ENCODE measurements at regions not wholly inside any gene's neighbourhood (a gene's known extent, or its start where the extent isn't known, plus 50 kb on each side); places are given as distances from the start of the nearest gene placed in this dataset.

GRCh38 chr15:49769225-49769624 lies 148.4 kb downstream of the DTWD1 start:
- no peak for TF ChIP-seq CTCF (IDR thresholded peaks at IDR 0.05; ENCODE audit: extremely low read depth, low read depth, low read length)
- H3K27me3 ChIP-seq (ENCODE audit: insufficient read depth, low read length): no peaks in the 10 kb centered on the region
- no peak overlapping the region for H3K4me2 ChIP-seq (ENCODE audit: insufficient read depth, low read length)
- H3K27ac ChIP-seq (ENCODE audit: low read depth, low read length): no peak overlapping the region
- DNase-seq (ENCODE audit: insufficient read length, low spot score, missing footprints): no peak
- no peaks in the 10 kb centered on the region for H3K36me3 ChIP-seq (ENCODE audit: insufficient read depth, low read length)
- no peaks in the 10 kb centered on the region for H3K4me1 ChIP-seq (ENCODE audit: insufficient read depth, low read length)
- H2AFZ ChIP-seq (ENCODE audit: low read length): peak overlapping the region; percentile 49
- H3K79me2 ChIP-seq (ENCODE audit: insufficient read depth, low read length): no peaks in the 10 kb centered on the region
- H3K4me3 ChIP-seq (ENCODE audit: insufficient read depth, low read length): no peak overlapping the region
- H3K9me3 ChIP-seq (ENCODE audit: low read depth, low read length): no peaks in the 10 kb centered on the region
- H4K20me1 ChIP-seq (ENCODE audit: insufficient read depth, low read length): no peaks in the 10 kb centered on the region

GRCh38 chr15:49789436-49789835 lies 168.6 kb downstream of the DTWD1 start:
- DNase-seq (ENCODE audit: insufficient read length, low spot score, missing footprints): no peak
- TF ChIP-seq CTCF (IDR thresholded peaks at IDR 0.05; ENCODE audit: extremely low read depth, low read depth, low read length): no peak
- H4K20me1 ChIP-seq (ENCODE audit: insufficient read depth, low read length): no peaks in the 10 kb centered on the region

GRCh38 chr15:49793943-49794342 lies 173.1 kb downstream of the DTWD1 start:
- Histone ChIP-seq H3K27me3 (ENCODE audit: insufficient read depth, low read length) (no peaks in the 10 kb centered on the region), H3K27ac (ENCODE audit: low read depth, low read length) (no peak overlapping the region), H3K4me3 (ENCODE audit: insufficient read depth, low read length) (no peak overlapping the region), H3K79me2 (ENCODE audit: insufficient read depth, low read length) (no peaks in the 10 kb centered on the region), H3K9me3 (ENCODE audit: low read depth, low read length) (no peaks in the 10 kb centered on the region), H3K4me2 (ENCODE audit: insufficient read depth, low read length) (no peak overlapping the region), H3K36me3 (ENCODE audit: insufficient read depth, low read length) (no peaks in the 10 kb centered on the region), H4K20me1 (ENCODE audit: insufficient read depth, low read length) (no peaks in the 10 kb centered on the region), H2AFZ (ENCODE audit: low read length) (no peak overlapping the region), H3K4me1 (ENCODE audit: insufficient read depth, low read length) (no peaks in the 10 kb centered on the region)
- DNase-seq (ENCODE audit: insufficient read length, low spot score, missing footprints): no peak
- TF ChIP-seq CTCF (IDR thresholded peaks at IDR 0.05; ENCODE audit: extremely low read depth, low read depth, low read length): no peak

More at GRCh38 chr15:49789436-49789835, 168.6 kb downstream of the DTWD1 start:
- Histone ChIP-seq H3K4me3 (ENCODE audit: insufficient read depth, low read length) (no peak overlapping the region), H3K27me3 (ENCODE audit: insufficient read depth, low read length) (no peaks in the 10 kb centered on the region), H3K4me2 (ENCODE audit: insufficient read depth, low read length) (no peak overlapping the region), H3K79me2 (ENCODE audit: insufficient read depth, low read length) (no peaks in the 10 kb centered on the region), H2AFZ (ENCODE audit: low read length) (no peak overlapping the region), H3K4me1 (ENCODE audit: insufficient read depth, low read length) (no peaks in the 10 kb centered on the region), H3K9me3 (ENCODE audit: low read depth, low read length) (no peaks in the 10 kb centered on the region), H3K36me3 (ENCODE audit: insufficient read depth, low read length) (no peaks in the 10 kb centered on the region), H3K27ac (ENCODE audit: low read depth, low read length) (no peak overlapping the region)

GRCh38 chr15:49801796-49802195 lies 180.9 kb downstream of the DTWD1 start:
- Histone ChIP-seq H3K4me1 (ENCODE audit: insufficient read depth, low read length) (no peaks in the 10 kb centered on the region), H3K79me2 (ENCODE audit: insufficient read depth, low read length) (no peaks in the 10 kb centered on the region), H3K9me3 (ENCODE audit: low read depth, low read length) (no peaks in the 10 kb centered on the region), H4K20me1 (ENCODE audit: insufficient read depth, low read length) (no peaks in the 10 kb centered on the region), H3K27me3 (ENCODE audit: insufficient read depth, low read length) (no peaks in the 10 kb centered on the region), H3K4me3 (ENCODE audit: insufficient read depth, low read length) (no peak overlapping the region), H3K36me3 (ENCODE audit: insufficient read depth, low read length) (no peaks in the 10 kb centered on the region), H3K27ac (ENCODE audit: low read depth, low read length) (no peak overlapping the region), H2AFZ (ENCODE audit: low read length) (no peak overlapping the region), H3K4me2 (ENCODE audit: insufficient read depth, low read length) (no peak overlapping the region)
- no peak for DNase-seq (ENCODE audit: insufficient read length, low spot score, missing footprints)
- TF ChIP-seq CTCF (IDR thresholded peaks at IDR 0.05; ENCODE audit: extremely low read depth, low read depth, low read length): no peak
